HG03354 (cell line): ENCODE measurements at regions not wholly inside any gene's neighbourhood (a gene's known extent, or its start where the extent isn't known, plus 50 kb on each side); places are given as distances from the start of the nearest gene placed in this dataset.
"Not testable (repeated sequence)": the region's sequence is repeated elsewhere in the genome, so short reads cannot be mapped to it uniquely, and the experiment has no call there.

ENCODE experiments used
- ATAC-seq: cut with Tn5 transposase; IDR thresholded peaks from one replicate; pipeline ENCODE4 v1.9.1; 2021; ENCODE audit warnings: mild to moderate bottlenecking; ENCODE audit not compliant: unreplicated experiment, poor library complexity, severe bottlenecking

- ATAC-seq: not testable (repeated sequence)
These were observed 128.9 kb upstream of the PJA2 start for GRCh38 chr5:109538692-109539091.

GRCh38 chr5:109535090-109535489 is 125.3 kb upstream of the PJA2 start:
- not testable (repeated sequence) for ATAC-seq

- no peak for ATAC-seq
These were observed 124.0 kb upstream of the PJA2 start for GRCh38 chr5:109533751-109534272.

- ATAC-seq: no peak
These were observed 123.1 kb upstream of the PJA2 start for GRCh38 chr5:109532773-109533364.

- ATAC-seq: no peak
These were observed 121.5 kb upstream of the PJA2 start for GRCh38 chr5:109531262-109531661.

GRCh38 chr5:109529987-109530386 is 120.2 kb upstream of the PJA2 start:
- no peak for ATAC-seq

GRCh38 chr5:109529520-109529919 is 119.7 kb upstream of the PJA2 start:
- ATAC-seq: no peak

- no peak for ATAC-seq
These were observed 114.8 kb upstream of the PJA2 start for GRCh38 chr5:109524555-109524954.

- ATAC-seq: no peak
These were observed 114.3 kb upstream of the PJA2 start for GRCh38 chr5:109524026-109524425.

GRCh38 chr5:109522404-109522803 is 112.6 kb upstream of the PJA2 start:
- no peak for ATAC-seq

- no peak for ATAC-seq
These were observed 109.6 kb upstream of the PJA2 start for GRCh38 chr5:109519416-109519815.

GRCh38 chr5:109516390-109516789 is 106.6 kb upstream of the PJA2 start:
- ATAC-seq: no peak

- ATAC-seq: no peak
These were observed 102.4 kb upstream of the PJA2 start for GRCh38 chr5:109511980-109512734.

- no peak for ATAC-seq
These were observed 96.8 kb upstream of the PJA2 start for GRCh38 chr5:109506556-109506955.

GRCh38 chr5:109496112-109496511 is 86.3 kb upstream of the PJA2 start:
- ATAC-seq: no peak

GRCh38 chr5:109487753-109488420 is 78.1 kb upstream of the PJA2 start:
- no peak for ATAC-seq

- ATAC-seq: no peak
These were observed 76.5 kb upstream of the PJA2 start for GRCh38 chr5:109486200-109486804.

- ATAC-seq: no peak
These were observed 75.3 kb upstream of the PJA2 start for GRCh38 chr5:109485030-109485429.

- ATAC-seq: no peak
These were observed 74.8 kb upstream of the PJA2 start for GRCh38 chr5:109484597-109484996.

GRCh38 chr5:109483395-109483971 is 73.7 kb upstream of the PJA2 start:
- ATAC-seq: no peak
